Keratinocyte (primary cell): ENCODE measurements at regions not wholly inside any gene's neighbourhood (a gene's known extent, or its start where the extent isn't known, plus 50 kb on each side); places are given as distances from the start of the nearest gene placed in this dataset.

ENCODE experiments used
- DNase-seq: peaks from one replicate; pipeline ENCODE4 v3.0.0-alpha.2; 2011; ENCODE audit warnings: low read depth, missing footprints, low spot score
- FAIRE-seq: peaks from 2 replicates; lab custom pipeline; 2011; peaks lifted over from hg19 to GRCh38; lab: Jason Lieb, UNC
- H2AFZ ChIP-seq: 2 replicates; pipeline ENCODE4 v1.6.0; 2012; ENCODE audit warnings: low read length, control low read depth, inconsistent platforms; ENCODE audit not compliant: control insufficient read depth
- H3K27ac ChIP-seq: 2 replicates; pipeline ENCODE4 v1.5.1; 2011; ENCODE audit warnings: low read length; ENCODE audit not compliant: control insufficient read depth, insufficient read depth
- H3K27me3 ChIP-seq: 3 replicates; pipeline ENCODE4 v1.6.0; 2011; ENCODE audit warnings: low read length; ENCODE audit not compliant: control insufficient read depth, insufficient read depth; ENCODE audit errors: extremely low read depth
- H3K36me3 ChIP-seq, 2 experiments: 2 replicates in 1 of 2; 3 replicates in 1 of 2; pipeline ENCODE4 v1.5.1; 2011; ENCODE audit warnings: low read length in 2 of 2, mild to moderate bottlenecking in 1 of 2; ENCODE audit not compliant: control insufficient read depth in 2 of 2, insufficient read depth in 2 of 2; ENCODE audit errors: extremely low read depth in 1 of 2
- H3K4me1 ChIP-seq: 3 replicates; pipeline ENCODE4 v1.5.1; 2011; ENCODE audit warnings: low read length; ENCODE audit not compliant: control insufficient read depth, insufficient read depth; ENCODE audit errors: extremely low read depth
- H3K4me2 ChIP-seq: 3 replicates; pipeline ENCODE4 v1.6.0; 2011; ENCODE audit warnings: low read depth, low read length; ENCODE audit not compliant: control insufficient read depth, insufficient read depth; ENCODE audit errors: extremely low read depth
- H3K4me3 ChIP-seq, 3 experiments: fragments of 200-600 bp in 1 of 3; sonication (generic) in 1 of 3; 2 replicates in 2 of 3; 3 replicates in 1 of 3; pipeline ENCODE4 v1.5.1; 2011 to 2016; ENCODE audit warnings: low read length in 3 of 3, mild to moderate bottlenecking in 3 of 3, control low read depth in 2 of 3, inconsistent platforms in 1 of 3, low read depth in 1 of 3, mixed read lengths in 1 of 3, mixed run types in 1 of 3, moderate library complexity in 1 of 3; ENCODE audit not compliant: control insufficient read depth in 2 of 3, insufficient read depth in 2 of 3; ENCODE audit errors: extremely low read depth in 1 of 3
- H3K79me2 ChIP-seq: 2 replicates; pipeline ENCODE4 v1.6.0; 2012; ENCODE audit warnings: low read length; ENCODE audit not compliant: control insufficient read depth, insufficient read depth
- H3K9ac ChIP-seq: 3 replicates; pipeline ENCODE4 v1.6.0; 2011; ENCODE audit warnings: low read length; ENCODE audit not compliant: control insufficient read depth, insufficient read depth; ENCODE audit errors: extremely low read depth
- H3K9me1 ChIP-seq: 3 replicates; pipeline ENCODE4 v1.6.0; 2011; ENCODE audit warnings: low read length; ENCODE audit not compliant: control insufficient read depth, insufficient read depth; ENCODE audit errors: extremely low read depth
- H3K9me3 ChIP-seq: 2 replicates; pipeline ENCODE4 v1.5.1; 2012; ENCODE audit warnings: low read depth, low read length; ENCODE audit not compliant: control insufficient read depth
- H4K20me1 ChIP-seq: 3 replicates; pipeline ENCODE4 v1.6.0; 2011; ENCODE audit warnings: low read length; ENCODE audit not compliant: control insufficient read depth, insufficient read depth; ENCODE audit errors: extremely low read depth
- CTCF ChIP-seq, 3 experiments: IDR thresholded peaks in 1 of 3; conservative IDR thresholded peaks in 1 of 3; optimal IDR thresholded peaks in 1 of 3; 2 replicates in 2 of 3; 3 replicates in 1 of 3; pipeline versions ENCODE3 to v1.5.1; 2011; ENCODE audit warnings: low read length in 3 of 3, mild to moderate bottlenecking in 3 of 3, moderate library complexity in 2 of 3, control low read depth in 1 of 3, inconsistent platforms in 1 of 3; ENCODE audit not compliant: insufficient read depth in 2 of 3; ENCODE audit errors: extremely low read depth in 1 of 3
- EZH2 ChIP-seq: IDR thresholded peaks from one replicate; pipeline ENCODE4 v1.6.1; 2012; ENCODE audit warnings: inconsistent platforms, mild to moderate bottlenecking, low read length, moderate library complexity
- dilution Hi-C: fragments of 300-500 bp; cut with MboI; formaldehyde crosslinking; loops from one replicate; pipeline ENCODE4 v1.7.0; 2020; ENCODE audit warnings: low sequenced_read_pairs; ENCODE audit not compliant: extremely low pct_ligation_motif_present

GRCh38 chr9:18143073-18143745 is 330.7 kb upstream of the ADAMTSL1 start:
- Histone ChIP-seq H4K20me1 (no peaks in the 10 kb centered on the region), H3K27me3 (no peaks in the 10 kb centered on the region)
- DNase-seq, result no peak

GRCh38 chr9:18146329-18146728 is 327.6 kb upstream of the ADAMTSL1 start:
- H3K9me3 ChIP-seq, result no peaks in the 10 kb centered on the region
- H3K79me2 ChIP-seq, result no peaks in the 10 kb centered on the region
- no peaks in the 10 kb centered on the region for H4K20me1 ChIP-seq
- H3K4me2 ChIP-seq, result no peak overlapping the region
- no peaks in the 10 kb centered on the region for H3K4me1 ChIP-seq
- H3K9me1 ChIP-seq, result no peaks in the 10 kb centered on the region
- DNase-seq, result no peak
- no peaks in the 10 kb centered on the region for H3K27me3 ChIP-seq
- dilution Hi-C loops, result no loop called here
- TF ChIP-seq CTCF (optimal IDR thresholded peaks at IDR 0.05 in 1 of 3, IDR thresholded peaks at IDR 0.05 in 1 of 3, conservative IDR thresholded peaks at IDR 0.05 in 1 of 3; ENCODE audit: extremely low read depth in 1 of 3, insufficient read depth in 2 of 3, low read length in 3 of 3) (no peak), EZH2 (no peak)
- H3K27ac ChIP-seq, result no peak overlapping the region
- no peak overlapping the region for H2AFZ ChIP-seq
- FAIRE-seq, result no peak
- H3K9ac ChIP-seq, result no peak overlapping the region
- no peaks in the 10 kb centered on the region for H3K36me3 ChIP-seq
- H3K4me3 ChIP-seq, result no peak overlapping the region

More at GRCh38 chr9:18143073-18143745, 330.7 kb upstream of the ADAMTSL1 start:
- no peak for FAIRE-seq
- H3K9me1 ChIP-seq, result no peaks in the 10 kb centered on the region
- no peaks in the 10 kb centered on the region for H3K79me2 ChIP-seq
- dilution Hi-C loops, result no loop called here
- TF ChIP-seq CTCF (optimal IDR thresholded peaks at IDR 0.05 in 1 of 3, IDR thresholded peaks at IDR 0.05 in 1 of 3, conservative IDR thresholded peaks at IDR 0.05 in 1 of 3; ENCODE audit: extremely low read depth in 1 of 3, insufficient read depth in 2 of 3, low read length in 3 of 3), result peak in 2 of 3 experiments; percentile 25 to 57
- no peak for TF ChIP-seq EZH2
- no peaks in the 10 kb centered on the region for H3K4me1 ChIP-seq
- no peak overlapping the region for H3K9ac ChIP-seq
- H3K4me2 ChIP-seq, result no peak overlapping the region
- H3K27ac ChIP-seq, result no peak overlapping the region
- no peaks in the 10 kb centered on the region for H3K9me3 ChIP-seq
- no peak overlapping the region for H3K4me3 ChIP-seq
- no peaks in the 10 kb centered on the region for H3K36me3 ChIP-seq
- no peak overlapping the region for H2AFZ ChIP-seq
